ENCODE measurements at regions not wholly inside any gene's neighbourhood (a gene's known extent, or its start where the extent isn't known, plus 50 kb on each side); places are given as distances from the start of the nearest gene placed in this dataset.
"Not testable (repeated sequence)": the region's sequence is repeated elsewhere in the genome, so short reads cannot be mapped to it uniquely, and the experiment has no call there.

DNA sequence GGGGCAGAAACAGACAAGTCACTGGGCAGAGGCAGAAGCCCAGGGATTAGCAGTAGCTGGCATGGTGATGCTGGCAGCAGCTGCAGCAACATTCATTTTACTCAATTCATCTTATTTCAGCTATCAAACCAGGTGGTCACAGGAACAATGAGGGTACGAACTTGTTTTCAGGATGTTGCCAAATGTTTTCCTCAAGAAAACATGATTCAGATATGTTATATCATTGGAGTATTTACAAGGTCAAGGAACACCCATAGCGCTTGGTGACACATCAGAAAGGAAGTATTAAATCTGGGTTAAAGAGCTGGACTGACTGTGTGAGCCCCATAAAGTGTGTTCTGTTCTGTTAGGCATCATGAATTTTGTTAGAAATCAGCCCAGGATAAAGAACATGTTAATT lies 456.9 kb upstream of the ID4 start:
- DNase-seq = no peak

DNA sequence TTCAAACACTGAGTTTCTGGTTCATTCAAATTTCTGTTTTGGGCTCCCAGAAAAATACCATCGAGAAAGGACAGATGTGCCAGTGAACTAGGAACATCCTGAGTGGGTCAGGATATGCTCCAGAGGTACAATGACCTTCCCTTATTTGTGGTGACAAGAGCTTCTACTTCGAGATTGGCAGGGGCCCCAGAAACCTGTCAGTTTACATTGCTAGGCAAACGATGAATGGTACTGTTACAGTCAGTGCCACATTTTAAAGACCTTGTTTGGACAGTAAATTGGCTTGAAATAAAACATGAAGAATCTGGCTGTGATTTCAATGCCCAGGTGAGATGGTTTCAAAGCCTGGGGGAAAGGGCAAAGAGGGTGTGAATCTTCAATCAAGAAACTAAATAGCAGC lies 454.5 kb upstream of the ID4 start:
- no peak for DNase-seq

DNA sequence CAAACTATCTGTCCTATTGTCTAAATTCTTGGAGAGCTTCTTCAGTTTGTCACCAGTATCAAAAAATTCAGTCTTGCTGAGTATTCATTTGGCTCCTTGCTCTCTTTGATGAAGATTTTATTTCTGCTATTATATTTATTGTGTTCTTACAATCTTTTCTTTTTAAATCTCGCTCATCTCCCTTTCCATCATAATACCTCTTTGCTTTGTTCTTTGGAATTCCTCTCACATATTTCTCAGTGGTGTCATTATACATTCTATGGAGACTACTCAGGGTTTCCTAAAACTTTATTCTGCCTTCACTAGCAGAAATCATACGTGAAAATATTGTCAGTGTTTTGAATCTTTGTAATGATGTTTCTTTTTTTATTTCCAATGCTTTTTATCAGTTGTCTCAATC lies 445.2 kb upstream of the ID4 start:
- no peak for DNase-seq

DNA sequence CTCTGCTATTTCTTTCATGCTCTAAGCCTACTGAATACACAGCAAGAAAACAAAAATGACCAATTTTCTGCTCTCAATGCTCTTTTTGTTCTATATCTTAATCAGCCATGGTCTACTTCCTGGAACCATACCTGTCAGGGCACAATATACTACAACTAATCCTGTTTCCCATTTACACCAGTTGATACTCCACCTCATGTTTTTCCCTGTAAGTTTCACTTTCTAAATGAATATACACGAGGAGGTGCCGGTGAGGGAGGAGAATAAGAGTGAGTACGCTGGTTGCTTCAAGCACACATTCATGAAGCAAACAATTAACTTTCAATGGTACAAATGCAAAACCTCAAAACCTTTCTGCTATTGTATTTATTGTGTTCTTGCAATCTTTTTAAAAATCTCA lies 443.1 kb upstream of the ID4 start:
- DNase-seq = no peak

DNA sequence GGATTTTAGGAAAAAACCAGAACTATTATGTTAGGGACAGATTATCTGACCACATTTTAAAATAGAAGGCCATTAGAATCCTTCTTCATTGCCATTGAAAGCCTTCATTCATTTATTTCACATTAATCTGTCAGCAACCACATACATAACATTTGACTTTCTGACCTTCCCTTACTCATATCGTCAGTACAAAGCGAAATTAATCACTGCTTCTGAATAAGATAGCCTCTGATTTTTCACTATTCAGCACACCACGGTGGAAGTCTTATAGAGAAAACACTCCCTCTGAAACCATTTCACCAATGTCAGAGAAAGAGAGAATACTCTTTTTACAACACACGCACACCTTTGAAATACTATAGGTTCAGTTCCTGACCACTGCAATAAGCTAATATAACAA lies 442.5 kb upstream of the ID4 start:
- DNase-seq = no peak

DNA sequence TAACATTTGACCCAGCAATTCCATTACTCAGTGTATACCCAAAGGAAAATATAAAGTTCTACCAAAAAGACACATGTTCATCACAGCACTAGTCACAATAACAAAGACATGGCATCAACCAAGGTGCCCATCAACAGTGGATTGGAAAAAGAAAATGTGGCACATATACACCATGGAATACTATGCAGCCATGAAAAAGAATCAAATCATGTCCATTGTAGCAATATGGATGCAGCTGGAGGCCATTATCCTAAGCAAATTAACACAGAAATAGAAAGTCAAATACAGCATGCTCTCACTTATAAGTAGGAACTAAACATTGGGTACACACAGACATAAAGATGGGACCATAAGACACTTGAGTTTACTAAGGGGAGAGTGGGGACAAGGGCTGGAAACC lies 441.9 kb upstream of the ID4 start:
- no peak for DNase-seq

DNA sequence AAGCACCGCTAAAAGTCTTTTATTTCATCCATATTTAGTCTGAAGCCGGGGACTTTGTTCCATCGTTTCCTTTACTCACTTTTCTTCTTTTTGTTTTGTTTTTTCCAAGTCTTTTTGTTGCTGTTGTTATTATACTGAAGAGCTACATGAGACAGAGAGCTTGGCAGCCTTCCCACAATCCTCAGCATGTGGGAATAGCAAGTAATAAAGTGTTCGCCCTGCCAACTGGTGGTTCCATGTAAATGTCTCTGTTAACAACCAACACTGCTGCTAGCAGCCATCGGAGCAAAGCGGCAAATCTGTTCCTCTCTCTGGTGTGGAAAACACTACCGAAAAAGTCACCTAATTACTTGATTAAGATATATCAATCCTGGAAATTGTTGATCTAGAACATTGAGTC lies 437.8 kb upstream of the ID4 start:
- DNase-seq = peak in 35 of 56 donors; percentile 0 to 70 (median 8)

DNA sequence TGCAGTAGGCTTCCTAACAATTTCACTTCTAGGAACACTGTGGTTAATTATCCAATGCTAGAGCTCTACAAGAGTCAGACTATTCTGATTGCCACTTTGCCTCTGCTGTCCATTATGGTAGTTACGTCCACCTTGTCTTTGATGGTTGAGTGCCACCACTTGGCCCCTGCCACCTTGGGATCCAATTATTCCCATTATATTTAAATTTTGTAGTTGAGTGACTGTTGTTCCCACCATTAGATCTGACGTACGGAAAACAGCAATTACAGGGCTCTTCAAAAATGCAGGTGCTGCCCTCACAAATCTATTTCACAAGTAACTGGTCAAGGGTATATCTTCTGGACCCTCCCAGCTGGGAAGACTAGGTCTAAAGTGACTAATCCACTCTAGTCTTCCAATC lies 432.3 kb upstream of the ID4 start:
- DNase-seq = not testable (repeated sequence)

DNA sequence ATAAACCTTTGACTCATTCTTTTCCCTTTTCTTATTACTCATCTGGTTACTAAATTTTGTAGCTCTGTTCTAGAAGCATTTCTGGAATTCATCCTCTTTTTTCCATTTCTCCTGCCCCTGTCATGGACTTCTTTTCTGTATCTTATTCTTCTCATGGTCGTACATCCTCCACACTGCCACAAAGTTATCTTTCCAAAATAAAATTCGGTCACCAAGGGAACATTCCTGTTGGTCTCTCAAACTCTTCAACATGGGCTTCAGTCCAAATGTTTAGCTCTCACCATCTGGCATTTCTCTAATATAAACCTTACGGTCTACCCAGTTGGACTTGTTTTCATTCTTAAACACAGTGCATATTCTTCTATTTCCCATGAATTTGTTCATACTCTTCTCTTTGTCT lies 428.8 kb upstream of the ID4 start:
- no peak for DNase-seq

DNA sequence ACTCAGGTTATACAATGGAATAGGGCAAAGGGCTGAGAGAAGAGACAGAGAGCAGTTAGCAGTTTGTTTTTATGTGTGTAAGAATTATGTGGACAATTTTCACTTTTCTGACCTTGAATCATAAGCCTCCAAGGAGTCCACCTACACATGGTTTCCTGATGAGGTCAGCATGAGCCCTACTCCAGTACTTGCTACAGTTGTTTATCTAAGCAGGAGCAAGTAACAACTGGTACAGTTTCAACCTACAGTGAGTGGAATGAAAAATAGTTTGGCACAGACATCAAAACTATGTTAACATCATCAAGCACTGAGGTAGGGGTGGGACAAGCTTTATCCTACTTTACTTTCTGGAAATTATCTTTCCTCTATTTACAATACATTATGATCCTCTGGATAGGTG lies 426.7 kb upstream of the ID4 start:
- no peak for DNase-seq

DNA sequence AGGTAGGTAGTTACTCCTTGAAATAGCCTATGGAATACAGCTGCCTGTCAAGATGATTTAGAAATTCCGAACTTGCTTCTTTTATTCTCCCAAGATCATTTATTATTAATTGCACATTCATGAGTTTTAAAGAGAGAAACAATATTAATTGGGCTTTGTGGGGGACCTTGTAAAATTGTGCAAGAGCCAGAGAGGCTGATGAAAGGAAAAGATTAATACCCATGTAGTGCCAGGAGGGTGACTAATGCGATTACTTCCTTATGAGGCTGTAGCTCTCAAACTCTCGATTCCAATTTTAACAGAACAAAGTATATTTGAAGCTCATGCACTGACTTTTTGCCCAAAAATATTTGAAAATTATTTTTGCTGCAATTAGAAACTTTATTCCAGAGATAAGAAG lies 423.8 kb upstream of the ID4 start:
- no peak for DNase-seq

DNA sequence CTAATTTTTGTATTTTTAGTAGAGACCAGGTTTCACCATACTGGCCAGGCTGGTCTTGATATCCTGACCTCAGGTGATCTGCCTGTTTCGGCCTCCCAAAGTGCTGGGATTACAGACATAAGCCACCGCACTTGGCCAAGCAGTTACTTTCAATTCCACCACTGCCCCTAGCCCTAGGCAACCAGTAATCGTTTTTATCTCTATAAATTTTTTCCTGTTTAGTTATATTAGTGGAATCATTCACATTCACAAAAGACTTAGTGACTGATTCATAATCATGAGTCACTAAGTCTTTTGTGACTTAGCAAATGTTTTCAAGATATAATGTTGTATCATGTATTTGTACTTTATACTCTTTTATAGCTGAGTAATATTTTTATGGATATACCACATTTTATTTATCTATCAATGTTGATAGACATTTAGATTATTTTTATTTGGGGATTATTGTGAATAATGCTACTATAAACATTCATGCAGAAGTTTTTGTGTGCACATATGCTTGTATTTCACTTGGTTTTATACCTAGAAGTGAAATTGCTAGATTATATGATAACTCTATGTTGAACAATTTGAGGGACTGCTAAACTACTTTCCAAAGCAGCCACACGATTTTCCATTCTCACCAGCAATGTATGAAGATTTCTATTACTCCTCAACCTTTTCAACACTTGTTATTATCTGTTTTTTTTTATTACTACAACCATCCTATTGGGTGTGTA lies 421.4 kb upstream of the ID4 start:
- no peak for DNase-seq

DNA sequence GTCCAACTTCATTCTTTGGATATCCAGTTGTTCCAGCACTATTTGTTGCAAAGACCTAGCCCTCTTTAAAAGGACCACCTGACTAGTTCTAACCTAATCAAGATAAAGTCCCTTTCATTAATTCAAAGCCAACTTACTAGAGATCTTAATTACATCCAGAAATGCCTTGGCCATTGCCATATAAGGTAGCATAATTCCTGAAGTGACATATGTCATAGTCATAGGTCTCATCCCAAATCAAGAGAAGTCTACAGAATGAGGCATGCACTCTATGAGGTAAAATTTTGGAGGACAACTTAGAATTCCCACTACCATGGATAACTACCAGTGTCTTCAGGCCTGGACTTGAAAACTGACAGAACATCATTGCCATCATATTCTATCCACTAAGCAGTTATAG lies 420.4 kb upstream of the ID4 start:
- DNase-seq = no peak

DNA sequence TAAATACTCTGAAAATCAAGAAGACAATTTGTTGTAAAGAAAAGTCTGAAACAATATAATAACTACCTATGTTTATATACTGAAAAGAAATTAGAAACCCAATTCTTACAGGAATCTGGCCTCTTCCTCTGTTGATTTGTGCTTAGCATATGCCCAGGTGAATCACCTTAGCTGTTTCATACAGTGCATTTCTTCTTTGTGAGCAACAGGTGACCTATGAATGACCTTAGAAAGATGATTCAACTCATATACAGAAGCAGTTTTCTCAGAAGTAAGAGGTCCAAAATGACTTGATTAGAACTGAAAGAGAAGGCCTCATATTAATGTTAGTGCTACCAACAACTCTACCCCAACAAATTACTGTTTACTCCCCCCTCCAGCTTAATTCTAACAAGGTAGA lies 419.5 kb upstream of the ID4 start:
- DNase-seq = no peak

DNA sequence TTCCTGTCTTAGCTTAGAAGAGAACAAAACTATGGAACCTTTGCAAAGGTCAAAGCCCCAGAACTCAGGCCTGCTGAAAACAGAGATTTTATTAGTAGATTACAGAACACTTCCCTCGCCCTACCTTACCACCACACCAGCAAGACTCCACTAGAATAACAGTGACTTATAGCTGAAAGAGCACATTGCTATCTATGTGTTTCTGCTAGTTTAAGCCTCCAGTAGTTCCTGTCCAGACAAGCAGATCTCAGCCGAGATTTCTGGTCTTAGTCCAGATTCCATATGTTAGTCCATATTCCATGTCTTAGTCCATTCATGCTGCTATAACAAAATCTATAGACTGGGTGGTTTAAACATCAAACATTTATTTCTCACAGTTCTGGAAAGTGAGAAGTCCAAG lies 412.3 kb upstream of the ID4 start:
- DNase-seq = no peak

DNA sequence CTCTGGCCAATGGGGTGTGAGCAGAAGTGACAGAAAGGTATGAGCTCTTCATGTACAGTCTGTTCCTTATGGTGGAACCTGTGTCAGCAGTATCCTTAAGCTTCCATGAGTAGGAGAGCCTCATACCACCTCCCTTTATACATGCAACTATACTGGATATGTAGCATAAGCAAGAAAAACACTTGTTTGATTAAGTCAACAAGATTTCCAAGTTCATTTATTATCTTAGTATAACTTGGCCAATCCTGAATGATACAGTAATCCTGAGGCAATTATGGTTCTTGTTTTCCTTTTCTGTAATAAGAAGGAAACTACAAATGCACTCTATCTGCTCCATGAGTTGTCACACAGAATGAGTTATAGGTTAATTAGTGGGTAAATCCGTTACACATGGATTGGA lies 409.6 kb upstream of the ID4 start:
- no peak for DNase-seq

DNA sequence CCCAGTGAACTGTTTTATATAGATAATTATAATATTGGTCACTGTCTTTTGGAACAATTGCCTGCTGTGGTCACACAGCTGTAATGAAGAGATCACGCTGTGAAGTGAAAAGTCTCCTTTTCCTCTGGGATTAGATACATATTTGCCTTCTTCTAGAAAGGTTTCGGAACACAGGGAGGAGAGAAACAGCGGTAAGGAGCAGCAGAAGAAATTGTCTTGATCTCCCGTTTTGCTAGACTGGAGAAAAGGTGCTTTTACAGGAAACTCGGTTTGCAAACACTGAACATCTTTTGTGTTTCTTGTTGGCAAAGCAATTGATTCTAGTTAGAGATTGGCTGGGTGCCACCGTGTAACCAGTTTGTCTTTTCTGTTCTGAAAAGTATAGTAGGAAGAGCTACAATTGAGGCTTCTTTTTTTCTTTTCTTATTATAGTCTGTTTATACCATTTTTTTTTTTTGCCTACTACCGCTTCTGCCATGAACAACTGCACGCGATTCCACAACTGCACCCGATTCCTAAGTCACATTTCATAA lies 404.1 kb upstream of the ID4 start:
- DNase-seq = peak in 5 of 56 donors; percentile 2 to 25 (median 4)

DNA sequence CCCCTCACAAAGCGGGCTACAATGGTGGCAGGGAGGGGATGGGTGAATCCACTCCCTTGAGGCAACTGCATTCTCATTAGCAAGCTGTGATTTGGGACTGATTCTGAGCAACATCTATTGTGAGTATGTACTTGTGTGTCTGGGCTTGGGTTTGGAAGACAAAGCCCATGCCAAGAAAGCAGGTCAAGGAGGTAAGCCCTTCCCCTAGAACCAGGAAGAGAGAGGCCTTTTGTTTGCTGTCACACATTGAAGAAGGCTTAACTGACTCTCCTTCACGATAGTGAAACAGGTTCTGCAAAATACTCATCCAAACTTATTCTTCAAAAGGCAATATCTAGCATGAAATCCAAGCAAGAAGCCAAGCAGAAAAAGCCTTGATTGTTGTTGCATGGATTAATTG lies 403.1 kb upstream of the ID4 start:
- no peak for DNase-seq

DNA sequence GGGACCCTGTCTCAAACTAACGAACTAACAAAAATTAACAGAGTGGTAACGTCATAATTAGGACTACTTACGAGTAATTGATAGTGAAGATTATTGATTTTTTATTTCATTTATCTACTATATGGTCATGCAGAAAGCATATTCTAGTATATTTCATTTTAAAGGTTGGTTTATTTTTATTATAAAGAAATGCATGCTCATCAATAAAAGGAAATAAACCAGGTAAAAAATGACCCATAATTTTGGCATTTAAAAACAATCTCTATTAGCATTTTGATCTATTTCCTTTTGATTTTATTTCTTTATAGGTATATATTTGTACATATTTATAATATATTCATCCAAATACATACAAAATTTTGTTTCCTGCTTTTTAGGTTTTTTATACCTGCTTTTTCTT lies 401.4 kb upstream of the ID4 start:
- no peak for DNase-seq

DNA sequence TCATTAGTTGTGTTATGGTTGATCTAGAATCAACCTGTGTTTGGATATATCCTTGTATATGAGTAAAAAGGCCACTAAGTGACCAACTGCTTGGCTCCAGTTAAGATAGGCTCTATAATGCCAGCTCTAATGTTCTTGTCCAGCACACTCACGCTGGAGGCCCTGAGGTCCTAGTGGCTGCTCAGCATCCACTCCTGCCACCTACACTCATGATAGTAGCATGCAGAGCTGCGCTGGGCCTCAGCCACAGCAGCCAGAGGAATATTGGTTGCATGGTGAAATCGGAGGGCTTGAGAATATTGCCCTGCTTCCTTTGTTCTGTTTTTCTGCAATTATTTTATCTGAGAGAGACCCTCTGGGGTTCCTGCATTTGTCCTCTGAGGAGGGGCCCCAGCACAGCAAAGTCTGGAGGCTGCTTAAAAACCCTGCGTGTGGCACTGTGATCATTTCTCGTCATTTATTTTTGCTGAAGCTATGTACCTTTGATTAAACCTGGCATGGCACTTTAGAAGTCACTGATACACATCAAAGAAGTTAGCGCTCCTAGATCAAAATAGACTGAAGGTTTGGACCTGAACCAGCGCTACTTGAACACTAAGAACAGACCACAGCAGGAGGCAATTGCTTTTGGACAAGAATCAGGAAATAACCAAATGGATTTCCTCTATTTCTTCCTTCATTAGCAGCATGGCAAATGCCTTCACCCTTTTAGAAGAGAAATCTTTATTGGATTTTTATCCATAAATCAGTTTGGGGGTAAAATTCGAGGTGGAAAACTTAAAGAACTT lies 398.4 kb upstream of the ID4 start:
- DNase-seq = no peak

DNA sequence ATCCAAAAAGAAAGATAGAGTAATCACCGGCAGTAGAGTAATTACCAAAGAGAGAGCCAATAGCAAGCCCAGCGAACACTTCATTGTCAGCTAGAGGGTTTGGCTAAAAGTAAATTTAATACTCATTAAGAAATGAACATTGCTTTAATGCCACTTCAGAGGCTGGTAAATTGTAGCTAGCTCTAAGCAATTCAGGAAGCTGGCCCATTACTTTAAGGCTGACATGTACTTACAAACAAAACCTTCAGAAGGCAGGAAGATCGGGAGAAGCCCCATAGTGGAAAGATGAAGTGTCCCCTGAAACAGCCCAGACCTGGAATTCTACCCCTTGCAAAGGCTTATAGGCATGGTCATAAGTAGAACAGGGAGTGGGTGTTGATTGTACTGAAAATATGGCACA lies 396.6 kb upstream of the ID4 start:
- no peak for DNase-seq

DNA sequence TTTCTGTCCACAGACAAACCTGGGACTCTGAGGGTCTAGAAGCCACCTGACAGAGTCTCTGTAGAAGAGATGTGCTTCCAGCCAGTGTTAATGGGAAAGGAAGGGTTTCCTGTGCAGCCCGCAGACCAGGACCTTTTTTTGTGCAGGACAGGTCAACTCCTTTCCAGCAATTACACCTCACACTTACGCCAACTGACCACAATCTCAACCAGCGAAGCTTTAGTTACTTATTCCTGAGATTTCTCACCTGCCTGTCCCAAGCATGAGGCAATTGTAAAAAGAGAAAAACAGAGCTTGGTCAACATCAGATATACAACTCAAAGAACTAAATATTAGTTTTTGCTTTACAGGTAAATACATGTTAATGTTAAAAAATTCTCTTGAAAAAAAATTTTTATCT lies 393.8 kb upstream of the ID4 start:
- DNase-seq = no peak

DNA sequence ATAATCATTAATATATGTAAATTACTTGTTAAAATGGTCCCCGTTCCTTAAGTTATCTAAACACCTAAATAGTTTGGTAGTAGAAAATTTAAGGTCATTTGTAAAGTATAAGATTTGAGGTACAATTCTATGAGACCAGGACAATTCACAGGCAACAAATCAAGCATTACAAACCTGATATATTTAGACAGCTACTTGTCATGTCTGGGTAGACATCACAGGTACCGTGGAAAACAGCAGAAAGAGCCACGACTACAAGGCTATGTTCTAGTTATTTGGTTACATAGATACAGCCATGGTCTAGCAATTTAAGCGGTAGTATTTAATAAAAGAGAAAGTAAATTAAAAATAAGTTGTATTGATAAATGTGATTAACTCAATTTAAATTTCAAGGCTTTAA lies 393.1 kb upstream of the ID4 start:
- DNase-seq = no peak

All from amygdala (tissue), 56 donors.